Umbilical cord (tissue), 1 donor: ENCODE measurements at regions not wholly inside any gene's neighbourhood (a gene's known extent, or its start where the extent isn't known, plus 50 kb on each side); places are given as distances from the start of the nearest gene placed in this dataset.

ENCODE experiments used
- DNase-seq: peaks from one replicate; pipeline ENCODE4 v3.0.0-alpha.2; 2015; ENCODE audit warnings: low spot score

GRCh38 chr11:128262463-128263345, 324.7 kb downstream of the ETS1 start:
- no peak for DNase-seq

DNA sequence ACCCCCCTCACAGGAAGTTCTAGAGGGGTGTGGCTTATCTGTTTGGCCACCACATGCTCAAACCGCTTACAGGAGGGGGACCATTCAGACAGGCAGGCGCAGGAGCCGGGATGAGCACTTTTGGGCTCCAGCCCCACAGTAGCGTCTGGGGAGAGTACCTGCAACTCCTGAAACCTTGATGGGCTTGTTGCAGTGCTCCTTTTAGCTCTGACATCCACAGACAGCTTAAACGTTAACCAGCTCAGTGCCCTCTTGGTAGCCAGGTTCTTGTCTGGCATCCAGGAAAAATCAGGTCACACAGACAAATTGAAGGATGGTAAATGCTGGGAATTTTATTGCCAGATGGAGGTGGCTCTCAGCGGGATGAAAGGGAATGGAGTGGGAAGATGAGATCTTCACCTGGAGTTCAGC, 326.3 kb downstream of the ETS1 start:
- no peak for DNase-seq

- no peak for DNase-seq
Observed at GRCh38 chr11:128260398-128260797, 327.0 kb downstream of the ETS1 start.

GRCh38 chr11:128259816-128260215, 327.5 kb downstream of the ETS1 start:
- no peak for DNase-seq

GRCh38 chr11:128254941-128255340, 332.4 kb downstream of the ETS1 start:
- no peak for DNase-seq

GRCh38 chr11:128251140-128251539, 336.2 kb downstream of the ETS1 start:
- DNase-seq, result peak; percentile 86

- DNase-seq, result no peak
Observed at GRCh38 chr11:128250482-128250881, 336.9 kb downstream of the ETS1 start.

DNA sequence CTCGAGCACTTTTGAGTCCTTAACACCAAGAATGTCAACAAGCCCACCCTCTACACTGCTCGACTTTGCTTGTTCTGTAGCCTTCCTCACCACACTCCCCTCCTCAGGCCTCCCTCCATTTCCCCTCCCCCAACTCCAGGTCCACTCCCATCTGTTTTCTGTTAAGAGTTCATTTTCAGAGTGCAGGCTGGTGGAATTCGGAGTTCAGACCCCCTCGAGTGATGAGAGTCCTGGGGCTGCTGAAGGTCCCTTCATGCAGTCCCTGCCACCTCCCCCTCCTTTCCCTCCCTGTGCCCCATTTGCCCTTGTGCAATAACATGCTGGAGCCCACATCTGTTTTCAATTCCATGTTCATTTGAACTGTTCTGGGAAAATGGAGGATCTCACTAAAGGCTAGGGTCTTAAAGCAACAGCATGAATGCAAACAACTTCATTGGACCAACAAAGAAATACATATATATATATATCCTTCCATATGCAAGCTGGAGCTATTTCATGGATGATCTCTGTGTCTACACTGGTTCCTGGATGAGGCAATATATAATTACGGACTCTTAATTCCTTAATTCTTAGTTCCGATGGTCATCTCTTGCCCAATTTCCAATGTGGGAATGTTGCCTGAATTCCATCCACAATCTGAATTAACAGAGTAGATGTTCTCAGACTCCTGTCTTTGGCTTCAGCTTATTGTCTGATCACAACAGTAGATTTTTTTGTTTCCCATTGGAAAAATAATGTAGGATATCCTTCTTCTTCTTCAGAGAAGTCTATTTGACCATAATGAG, 340.4 kb downstream of the ETS1 start:
- peak; percentile 36 for DNase-seq

DNA sequence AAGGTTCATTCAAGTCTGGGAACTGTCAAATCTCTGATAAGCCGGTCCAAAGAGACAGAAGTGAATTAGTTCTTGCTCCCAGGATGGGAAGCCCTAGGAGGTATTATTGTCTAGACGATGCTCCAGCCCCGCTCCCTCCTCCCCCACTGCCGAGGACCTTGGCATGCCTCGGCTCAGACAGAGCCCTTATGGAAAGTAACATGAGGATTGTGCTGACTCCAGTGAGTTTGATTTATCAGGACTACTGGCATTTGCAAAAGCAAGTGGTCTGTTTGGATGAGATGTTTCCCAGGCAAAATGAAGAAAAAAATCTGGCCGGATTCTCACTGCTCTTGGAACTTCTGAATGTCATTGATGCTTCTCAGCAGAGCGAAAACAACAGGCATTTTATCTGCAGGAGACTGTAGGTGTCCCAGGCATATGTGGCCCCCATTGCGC, 341.0 kb downstream of the ETS1 start:
- peak; percentile 92 for DNase-seq

DNA sequence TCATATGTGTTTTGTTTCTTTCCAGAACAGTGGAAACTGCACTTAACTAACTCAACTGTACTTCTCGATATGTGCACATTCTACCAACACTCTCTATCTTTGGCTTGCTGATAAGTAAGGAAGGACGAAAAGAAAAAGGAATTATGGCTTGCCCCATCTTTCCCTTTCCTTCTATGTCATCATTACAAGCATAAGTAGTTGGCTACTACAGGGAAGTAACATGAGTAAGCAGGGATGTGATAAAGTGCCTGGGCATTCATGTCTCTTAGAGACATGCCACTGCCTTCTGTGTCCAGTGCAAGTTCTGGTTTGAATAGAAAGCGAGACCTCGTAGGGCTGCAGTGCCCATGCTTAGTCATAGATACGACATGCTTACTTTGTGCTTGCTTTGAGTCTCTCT, 342.5 kb downstream of the ETS1 start:
- DNase-seq, result no peak

DNA sequence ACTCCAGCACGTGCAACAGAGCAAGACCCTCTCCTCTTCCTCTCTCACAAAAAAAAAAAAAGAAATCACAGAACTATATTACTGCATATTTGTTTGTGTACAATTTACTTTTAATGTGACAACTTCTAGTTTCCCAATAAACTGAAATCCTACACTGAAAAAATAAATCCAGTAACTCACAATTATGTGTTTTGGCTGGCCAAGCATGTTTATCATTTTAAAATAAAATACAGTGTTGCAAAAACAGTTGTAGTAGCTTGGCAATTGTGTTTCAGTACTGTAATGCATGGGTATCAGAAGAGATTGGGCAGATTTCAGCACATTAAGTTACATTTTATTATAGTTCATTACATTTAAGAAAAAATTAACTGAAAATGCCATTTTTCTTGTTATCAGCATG, 344.9 kb downstream of the ETS1 start:
- no peak for DNase-seq

GRCh38 chr11:128240546-128240945, 346.8 kb downstream of the ETS1 start:
- DNase-seq, result no peak

DNA sequence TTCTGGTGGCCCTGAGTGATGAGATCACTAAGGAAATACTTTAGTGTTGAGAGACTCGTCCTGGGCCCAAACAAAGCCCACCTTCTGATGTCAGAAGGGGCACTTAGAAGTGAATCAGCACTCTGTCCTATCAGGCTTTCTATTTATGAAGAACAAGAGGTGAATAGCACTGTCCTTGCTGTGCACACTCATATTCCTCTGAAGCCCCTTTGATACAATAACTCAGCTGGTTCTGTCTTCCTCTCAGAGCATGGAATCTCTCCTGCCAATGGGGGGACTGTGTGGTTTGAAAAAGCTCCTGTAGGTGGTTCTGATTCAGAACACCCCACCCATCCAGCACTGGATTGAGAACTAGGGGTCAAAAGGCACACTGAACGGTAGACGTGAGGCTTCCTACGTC, 348.1 kb downstream of the ETS1 start:
- no peak for DNase-seq

DNA sequence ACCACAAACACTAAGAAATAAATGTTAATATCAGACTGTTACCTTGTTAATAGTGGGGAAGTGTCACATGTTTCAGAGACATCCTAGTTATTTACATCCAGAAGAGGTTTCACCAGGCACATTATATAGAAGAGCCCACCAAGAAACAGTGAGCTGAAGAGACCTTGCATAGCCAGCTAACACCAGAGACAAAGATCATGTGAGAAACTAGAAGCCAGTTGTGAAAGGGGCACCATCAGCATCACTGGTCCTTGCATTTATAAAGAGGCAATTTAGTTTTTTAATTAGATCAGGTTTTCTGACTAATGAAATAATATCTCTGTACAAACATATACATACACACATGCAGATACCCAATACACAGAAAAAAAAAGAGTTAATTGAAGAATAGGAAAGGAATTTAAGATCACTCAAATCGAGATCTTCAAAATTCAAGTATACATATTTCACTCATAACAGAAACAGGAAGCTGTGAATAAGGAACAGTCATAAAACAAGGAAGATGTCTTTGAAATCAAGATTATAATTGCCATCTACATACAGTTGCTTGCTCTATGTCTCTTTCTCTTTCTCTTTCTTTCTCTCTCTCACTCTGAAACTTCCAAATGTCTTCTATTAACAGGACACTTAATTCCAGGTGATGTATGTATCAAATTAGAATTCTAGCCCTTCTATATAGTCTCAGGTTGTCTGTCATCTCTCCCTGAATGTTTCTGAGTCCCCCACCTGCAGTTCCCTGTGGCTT, 348.7 kb downstream of the ETS1 start:
- no peak for DNase-seq

DNA sequence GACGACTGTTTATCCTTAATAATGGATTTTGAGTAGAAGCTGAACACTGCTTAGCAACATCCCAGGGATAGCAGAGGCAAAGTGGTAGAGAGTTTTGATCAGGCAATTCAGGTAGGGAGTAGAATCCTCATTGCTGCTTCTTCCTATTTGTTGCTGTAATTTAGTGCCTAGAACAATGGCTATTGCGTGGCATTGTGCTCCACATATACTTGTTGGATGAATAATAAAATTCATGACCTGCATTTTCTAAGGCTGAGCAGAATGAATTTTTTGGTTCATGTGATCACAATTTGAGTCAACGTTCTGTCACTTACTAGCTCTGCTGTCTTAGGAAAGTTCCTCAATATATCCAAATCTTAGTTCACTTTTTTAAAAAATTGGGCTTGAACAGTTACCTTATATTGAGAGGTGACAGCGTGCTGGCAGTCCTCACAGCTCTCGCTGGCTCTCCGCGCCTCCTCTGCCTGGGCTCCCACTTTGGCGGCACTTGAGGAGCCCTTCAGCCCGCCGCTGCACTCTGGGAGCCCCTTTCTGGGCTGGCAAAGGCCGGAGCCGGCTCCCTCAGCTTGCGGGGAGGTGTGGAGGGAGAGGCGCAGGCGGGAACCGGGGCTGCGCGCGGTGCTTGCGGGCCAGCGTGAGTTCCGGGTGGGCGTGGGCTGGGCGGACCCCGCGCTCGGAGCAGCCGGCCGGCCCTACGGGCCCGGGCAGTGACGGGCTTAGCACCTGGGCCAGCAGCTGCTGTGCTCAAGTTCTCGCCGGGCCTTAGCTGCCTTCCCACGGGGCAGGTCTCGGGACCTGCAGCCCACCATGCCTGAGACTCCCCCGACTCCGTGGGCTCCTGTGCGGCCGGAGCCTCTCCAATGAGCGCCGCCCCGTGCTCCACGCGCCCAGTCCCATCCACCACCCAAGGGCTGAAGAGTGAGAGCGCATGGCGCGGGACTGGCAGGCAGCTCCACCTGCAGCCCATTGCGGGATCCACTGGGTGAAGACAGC, 350.6 kb downstream of the ETS1 start:
- DNase-seq, result no peak

DNA sequence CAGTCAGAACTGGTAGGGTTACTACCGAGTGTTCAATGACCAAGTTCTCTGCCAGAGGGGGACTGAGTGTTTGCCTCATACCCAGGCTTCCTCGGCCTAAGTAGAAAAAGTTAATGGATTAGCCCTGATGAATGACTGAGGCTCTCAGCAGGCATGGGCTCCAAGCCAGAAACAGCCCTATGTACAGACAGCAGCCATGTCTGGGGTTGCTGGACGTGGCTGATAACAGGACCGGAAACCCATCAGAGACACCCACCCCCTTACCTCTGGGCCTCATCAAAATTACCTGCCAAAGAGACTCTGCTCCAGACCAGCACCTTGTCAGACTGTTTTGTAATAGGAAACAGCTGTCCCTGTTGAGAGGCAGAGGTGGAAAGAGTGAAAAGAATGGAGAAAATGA, 351.4 kb downstream of the ETS1 start:
- peak; percentile 50 for DNase-seq

DNA sequence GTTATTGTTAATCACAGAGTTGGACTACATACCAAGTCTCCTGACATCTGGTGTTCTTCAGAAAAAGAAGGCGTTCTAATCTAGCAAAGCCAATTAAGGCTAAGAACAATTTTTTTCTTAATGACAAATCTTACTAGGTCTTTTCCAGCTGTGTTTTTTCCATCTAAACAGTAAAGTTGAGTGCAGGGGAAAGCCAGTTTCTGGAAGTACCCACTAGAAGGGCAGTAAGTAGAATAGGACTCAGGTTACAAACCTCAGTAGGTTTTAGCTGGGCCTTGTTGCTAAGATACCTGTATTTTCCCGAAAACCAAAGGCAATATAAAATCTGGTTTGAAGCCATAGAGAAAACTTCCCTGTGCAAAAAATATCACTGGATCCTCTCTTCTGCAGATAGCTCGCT, 351.9 kb downstream of the ETS1 start:
- no peak for DNase-seq

- no peak for DNase-seq
Observed at GRCh38 chr11:128234143-128234542, 353.2 kb downstream of the ETS1 start.

GRCh38 chr11:128232588-128232987, 354.8 kb downstream of the ETS1 start:
- DNase-seq, result no peak

GRCh38 chr11:128231845-128232410, 355.4 kb downstream of the ETS1 start:
- DNase-seq, result no peak

- no peak for DNase-seq
Observed at GRCh38 chr11:128227466-128227865, 359.9 kb downstream of the ETS1 start.
